GM19452 (cell line): ENCODE measurements at regions not wholly inside any gene's neighbourhood (a gene's known extent, or its start where the extent isn't known, plus 50 kb on each side); places are given as distances from the start of the nearest gene placed in this dataset.
A peak's percentile ranks its signal among the peaks of the same experiment; 100 is the strongest.

ENCODE experiments used
- ATAC-seq: cut with Tn5 transposase; IDR thresholded peaks from one replicate; pipeline ENCODE4 v1.9.1; 2021; ENCODE audit not compliant: unreplicated experiment

DNA sequence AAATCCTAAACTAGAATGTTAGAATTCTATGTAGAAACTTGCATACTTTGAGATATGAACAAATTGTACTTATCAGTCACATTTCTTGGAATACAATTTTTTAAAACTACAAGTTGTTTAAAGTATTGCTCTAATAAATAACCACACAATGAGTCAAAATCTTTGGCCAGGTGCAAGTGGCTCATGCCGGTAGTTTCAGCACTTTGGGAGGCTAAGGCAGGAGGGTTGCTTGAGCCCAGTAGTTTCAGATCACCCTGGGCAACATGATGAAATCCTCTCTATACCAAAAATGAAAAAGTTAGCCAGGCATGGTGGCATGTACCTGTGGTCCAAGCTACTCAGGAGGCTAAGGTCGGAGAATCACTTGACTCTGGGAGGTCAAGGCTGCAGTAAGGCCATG, 257.8 kb downstream of the COX7C start:
- ATAC-seq, result no peak

DNA sequence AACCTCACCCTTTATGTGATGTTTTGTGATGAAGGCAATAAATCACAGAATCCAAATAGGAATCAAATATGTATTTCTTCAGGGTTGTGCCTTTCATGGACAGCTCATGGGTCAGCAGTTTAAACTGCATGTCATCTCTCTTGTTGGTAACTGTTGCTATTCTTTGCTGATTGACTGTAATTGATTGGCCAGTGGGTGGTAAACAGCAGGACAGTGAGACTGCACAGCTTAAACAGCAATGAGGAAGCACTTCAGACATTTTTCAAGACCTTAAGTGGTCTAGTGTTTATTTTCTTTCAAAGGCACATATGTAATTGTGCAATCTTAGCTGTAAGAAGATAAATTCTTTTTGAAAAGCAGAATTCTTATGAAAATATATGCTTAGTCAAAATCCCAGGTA, 260.5 kb downstream of the COX7C start:
- no peak for ATAC-seq

DNA sequence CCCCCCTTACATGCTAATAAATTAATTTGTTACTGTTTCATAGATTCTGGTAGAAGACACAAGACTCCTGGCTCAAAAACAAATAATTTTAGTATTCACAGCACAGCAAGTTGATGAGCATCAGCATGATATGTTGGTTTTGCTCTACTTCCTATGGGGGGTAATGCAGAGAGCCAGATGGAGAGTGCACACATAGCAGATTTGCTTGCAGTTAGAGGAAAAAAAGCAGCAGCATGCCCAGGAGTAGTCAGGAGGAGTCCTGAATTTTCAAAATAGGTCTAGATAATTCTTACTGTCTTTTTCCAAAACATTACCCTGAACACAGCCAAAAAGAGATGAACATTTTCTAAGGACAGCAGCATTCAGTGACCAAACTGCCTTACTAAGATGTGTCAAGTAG, 261.3 kb downstream of the COX7C start:
- no peak for ATAC-seq

DNA sequence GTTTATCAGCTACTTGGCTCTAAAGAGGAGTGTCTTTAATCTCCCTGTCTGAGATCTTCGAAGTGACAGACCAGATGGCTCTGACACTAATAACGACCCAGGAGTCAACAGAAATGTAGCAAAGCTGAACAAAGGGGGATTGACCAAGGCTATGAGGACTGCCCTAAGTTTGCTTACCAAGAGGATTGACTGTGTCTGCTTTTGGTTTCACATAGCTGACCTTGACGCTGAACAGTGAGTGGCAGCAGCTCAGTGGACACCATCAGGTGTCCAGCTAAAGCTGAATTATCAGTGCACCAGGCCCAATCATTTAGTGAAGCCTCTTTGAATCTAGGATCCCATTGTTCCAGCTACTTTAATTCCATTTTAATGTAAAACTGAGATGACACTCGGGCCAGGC, 262.6 kb downstream of the COX7C start:
- ATAC-seq, result no peak

DNA sequence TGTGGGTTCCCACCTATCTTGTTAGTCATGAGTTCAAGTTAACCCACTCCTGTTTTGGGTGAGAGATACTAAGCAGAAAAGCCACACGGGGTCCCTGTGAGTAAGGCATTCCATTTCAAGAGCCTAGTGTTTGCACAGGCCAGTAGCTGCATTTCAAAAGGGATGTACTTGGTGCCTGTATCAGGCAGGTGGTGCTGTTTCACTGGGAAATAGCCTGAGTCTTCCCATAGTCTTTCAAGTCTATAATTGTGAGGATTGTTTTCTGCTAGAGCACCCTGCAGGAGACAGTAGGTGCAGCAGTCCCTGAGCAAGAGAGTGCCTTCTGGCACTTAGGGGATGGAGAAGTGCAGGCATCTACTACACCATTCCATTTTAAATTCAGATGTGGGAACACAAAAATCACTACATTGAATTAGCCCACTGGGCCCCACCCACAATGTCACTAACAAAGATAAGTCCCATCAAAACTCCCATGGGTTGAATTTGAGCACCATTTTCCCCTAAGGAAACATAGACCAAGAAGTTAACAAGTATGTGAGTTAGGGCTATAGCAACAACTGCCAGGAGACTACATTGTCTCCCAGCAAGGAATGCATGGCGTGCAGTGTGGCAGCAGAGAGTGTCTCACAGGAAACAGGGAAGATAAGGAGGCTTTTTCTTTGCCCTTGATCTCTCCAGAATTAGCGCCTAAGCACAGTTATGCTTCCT, 263.2 kb downstream of the COX7C start:
- peak; percentile 95 for ATAC-seq

DNA sequence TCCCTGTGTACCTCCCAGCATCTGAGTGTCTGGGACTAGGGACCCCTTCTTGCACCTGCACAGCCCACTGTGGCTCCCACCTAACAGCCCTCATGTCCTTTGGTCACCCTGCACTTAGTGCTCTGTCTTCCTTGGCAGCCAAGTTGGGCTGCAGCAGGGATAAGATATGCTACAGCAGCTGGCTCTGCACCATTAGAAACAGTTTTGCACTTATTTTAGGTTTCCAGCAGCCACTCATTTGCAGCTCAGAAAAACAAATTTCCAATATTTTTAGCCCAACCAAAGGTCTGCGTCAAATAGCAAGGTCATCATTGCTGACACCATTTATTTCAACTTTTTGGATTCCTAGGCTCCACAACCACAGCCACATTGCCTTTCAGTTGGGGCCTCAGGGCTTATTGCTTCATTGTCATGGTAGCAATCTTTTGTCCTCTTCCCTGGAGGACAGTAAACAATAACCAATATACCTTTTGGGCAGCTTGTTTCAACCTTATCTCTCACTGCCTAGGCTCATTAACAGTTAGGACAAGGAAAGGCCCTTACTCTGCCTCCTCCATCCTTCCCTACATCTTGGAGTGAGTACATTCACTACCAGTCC, 263.9 kb downstream of the COX7C start:
- no peak for ATAC-seq

DNA sequence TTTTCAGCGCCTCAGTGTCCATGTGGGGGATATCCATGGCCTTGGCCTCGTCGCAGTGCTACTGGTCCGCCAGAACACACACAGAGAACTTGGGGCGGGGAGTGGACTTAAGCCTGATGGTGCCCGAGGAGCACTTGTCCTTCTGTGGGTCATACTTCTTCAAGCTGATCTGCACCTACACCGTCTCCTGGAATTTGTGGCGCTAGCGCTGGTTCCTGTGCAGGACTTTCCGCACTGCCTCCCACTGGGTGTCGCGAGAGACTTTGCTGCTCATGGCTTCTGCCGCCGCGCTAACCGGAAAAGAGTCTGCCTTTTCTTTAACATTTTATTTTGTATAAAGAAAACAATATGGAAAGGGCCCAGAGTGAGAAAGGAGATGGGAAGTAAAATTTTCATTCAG, 266.9 kb downstream of the COX7C start:
- ATAC-seq, result no peak

DNA sequence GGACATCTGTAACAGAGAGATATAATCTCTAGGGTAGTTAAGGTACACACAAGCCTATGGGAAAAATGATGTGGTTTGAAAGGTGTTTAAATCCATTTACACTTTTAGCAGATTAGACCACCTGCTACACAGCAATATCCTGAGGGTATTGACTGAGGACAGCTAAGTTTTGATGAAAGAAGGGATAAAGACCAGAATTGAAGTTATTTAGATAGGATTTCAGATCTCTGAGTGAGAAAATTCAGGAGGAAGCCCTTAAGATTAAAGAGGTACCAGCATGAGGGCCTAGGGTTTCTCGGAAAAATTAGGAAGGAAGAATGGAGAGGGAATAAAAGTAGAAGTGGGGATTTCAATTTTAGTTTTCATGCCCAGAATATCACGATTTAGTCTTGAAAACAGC, 267.3 kb downstream of the COX7C start:
- ATAC-seq, result no peak

DNA sequence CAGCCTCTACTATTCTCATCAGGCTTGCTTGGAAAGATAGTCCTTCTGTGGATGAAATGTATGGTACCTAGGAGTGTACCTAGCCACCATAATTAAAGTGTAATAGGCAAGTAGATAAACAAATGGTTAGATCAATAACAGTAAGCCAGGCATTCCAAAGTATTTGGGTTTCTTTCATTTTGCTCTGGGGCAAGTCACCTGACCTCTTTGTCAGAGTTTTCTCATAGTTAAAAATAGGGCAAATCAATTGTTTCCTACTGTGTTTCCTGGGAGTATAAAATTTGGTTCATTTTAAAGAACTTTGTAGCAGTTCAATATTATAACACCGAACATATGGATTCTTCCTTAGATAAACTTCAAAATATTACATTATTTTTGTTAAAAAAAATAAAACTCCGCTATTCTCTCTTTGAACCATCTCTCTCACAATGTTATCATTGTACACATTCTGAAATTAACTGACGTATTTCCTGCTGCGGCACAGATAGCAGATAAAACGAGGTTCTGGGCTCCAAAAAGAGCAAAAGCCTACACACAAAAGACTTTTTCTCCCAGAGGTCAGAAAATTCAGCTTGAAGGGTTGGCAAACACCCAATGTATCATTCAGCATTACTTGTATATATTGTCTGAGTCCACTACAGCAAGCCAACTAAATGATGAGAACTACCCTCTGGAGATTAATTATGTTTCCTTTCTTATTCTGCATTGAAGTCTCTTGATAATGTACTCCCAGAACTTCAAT, 267.9 kb downstream of the COX7C start:
- ATAC-seq, result no peak

DNA sequence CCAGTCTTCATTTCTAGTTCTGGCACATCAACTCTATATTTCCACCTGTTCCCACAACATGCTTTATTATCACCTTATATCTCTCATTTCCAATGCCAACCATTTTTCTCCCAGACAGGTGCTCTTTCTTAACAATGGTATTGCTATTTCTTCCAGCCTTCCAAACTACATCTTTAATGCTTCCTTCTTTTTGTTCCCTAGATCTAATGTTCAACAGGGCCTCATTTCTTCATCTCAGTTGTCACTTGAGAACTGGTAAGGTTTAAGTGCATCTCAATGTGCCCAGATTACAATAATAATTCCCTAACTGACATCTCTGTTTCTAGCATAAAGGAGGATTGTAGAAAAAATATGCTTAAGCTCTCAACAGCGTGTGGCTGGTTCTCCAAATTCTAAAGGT, 272.6 kb downstream of the COX7C start:
- no peak for ATAC-seq

DNA sequence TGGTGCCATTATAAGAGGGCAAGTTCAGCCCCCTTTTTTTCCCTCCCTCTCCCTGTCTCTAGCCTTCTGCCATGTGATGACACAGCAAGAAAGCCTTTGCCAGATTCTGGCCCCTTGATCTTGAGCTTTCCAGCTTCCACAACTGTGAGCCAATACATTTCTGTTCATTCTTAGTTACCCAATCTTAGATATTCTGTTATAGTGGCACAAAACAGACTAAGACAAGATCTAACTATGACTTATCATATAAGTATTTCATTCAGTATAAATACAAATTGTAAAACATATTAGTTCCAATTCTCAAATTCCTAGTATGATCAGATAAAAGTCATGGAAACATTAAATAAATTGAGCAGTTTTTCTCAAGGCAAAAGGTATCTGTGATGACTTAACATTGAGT, 276.3 kb downstream of the COX7C start:
- ATAC-seq, result no peak

DNA sequence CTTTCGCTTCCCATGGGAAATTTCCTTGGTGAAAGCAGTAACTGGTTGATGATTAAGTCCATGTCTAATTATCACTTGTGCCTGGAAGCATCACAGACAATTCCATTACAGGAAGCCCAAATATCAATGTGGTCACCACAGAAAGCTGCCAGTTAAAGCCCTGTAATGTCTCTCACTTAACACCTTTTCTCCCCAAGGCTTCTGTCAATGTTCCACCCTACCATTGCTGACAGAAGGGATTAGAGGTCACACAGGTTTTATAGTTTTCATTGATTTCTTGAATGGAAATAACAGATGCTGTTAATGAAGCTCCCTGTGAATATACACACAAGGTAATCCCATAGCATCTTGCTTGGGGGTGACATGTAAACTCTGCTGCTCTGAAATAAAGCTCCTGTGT, 279.2 kb downstream of the COX7C start:
- no peak for ATAC-seq

DNA sequence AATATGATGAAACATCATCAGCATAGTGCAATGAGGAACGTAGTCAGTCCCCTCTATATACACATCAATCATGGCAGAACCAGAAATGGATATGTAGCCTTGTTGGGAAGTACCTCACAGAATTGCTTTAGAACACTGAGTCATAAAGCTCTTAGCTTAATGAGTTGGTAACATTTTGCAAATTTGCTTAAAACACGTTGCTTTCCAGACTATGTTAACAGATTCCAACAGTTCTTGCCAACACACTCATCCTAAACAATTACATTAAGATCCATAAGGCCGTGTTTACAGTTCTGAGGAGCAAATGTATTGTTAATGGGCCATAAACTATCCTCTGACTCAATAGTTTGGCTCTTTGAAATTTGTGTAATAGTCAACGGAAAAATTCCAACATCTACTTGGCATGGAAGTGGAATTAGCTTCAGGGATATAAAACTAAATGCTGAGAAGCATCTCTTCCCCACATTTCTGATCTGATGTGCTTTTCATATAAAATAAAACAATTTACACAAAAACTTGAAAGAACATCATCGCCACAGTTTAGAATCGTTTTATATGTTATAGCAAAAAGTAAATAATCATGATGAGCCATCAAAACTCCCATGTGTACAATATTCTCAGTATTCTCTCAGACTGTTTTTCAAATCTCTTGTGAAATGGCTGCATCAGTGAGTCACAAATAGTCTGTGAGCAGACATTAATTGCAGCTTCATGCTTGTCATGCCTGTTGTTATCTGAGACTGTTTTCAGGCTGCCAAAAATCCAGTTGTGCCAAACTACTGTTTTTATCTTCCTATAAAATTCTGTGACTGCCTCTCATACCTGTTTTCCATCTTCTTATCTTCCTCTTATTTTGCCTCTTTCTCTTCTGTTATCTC, 291.9 kb downstream of the COX7C start:
- ATAC-seq, result no peak

DNA sequence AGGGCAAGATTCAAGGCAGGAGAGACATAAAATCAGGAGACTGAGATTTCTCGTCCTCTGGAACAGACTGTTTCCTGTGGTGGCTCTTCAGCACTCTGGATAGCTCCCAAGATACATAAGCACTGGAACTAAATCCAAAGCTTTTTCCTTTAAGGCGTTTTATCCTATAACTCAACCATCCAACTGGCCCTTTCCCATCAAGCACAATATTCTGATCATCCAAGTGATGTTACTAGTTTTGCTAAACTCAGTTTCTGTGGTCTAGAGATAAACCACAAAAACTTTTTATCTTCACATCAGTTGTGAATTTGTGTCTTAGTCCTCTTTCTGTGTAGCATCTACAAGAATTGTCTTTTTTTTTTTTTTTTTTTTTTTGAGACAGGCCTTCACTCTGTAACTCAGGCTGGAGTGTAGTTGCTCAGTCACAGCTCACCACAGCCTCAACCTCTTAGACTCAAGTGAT, 299.4 kb downstream of the COX7C start:
- ATAC-seq, result no peak

DNA sequence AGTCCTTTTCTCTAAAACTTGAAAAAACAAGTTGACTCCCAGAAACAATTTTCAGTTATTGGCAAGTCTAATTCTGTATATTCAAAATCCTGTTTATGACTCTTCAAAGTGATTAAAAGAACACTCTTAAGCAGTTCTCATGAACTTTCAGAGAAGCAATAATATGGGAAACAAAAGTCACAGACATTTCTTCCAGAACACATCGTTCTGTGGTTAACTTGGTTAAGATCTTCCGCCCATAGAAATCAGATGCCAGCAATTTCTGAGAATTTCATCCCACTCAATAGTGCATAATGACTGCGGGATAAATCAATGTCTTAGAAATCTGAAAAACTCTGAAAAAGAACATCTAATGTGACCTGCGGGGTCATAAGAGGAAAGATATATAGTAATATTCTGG, 300.5 kb downstream of the COX7C start:
- ATAC-seq, result no peak

DNA sequence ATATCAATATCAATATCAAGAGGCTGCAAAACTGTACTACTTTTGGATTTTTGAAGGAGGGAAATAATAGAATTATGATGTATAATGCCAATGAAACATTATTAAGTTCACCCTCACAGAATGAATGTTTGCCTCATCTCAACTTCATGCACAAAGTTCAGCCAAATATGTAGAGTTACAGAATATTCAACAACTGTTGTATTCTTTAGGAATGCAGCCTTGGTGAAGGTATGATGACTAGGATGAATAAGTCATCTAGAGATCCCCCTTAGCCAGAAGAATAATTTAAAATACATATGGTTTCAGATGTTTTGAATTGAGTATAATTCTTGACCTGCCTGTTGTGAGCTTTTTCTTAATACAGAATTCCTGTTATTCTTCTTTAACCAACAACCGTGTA, 308.3 kb downstream of the COX7C start:
- no peak for ATAC-seq

DNA sequence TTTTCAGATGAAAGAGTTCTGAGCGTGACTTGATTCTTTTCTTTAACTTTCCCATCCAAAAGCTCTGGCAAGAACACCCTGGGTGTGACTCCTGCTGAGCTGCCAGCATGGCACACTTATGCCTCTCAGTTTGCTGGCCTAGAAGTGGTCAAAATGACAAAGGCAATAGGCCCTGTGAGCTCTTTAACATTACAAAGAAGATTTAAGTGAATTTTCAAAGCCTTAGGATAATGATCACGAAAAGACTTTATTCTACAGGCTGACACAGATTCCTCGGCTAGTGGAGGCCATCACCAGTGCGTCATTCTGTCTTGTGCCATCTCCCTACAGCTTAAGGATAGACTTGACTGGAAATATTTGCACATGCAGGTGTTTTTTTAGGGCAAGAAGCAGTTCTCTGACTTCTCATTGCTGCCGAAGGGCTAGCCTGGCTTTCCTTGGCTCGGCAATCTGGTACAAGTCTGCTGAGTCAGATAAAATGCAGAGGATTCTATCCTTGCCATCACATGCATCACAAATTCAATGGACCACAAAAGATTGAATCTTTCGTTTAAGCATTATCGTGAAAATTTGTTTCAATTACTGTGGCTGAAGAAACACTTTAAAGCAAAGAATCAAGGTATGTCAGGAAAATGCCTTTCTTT, 311.5 kb downstream of the COX7C start:
- ATAC-seq, result no peak

DNA sequence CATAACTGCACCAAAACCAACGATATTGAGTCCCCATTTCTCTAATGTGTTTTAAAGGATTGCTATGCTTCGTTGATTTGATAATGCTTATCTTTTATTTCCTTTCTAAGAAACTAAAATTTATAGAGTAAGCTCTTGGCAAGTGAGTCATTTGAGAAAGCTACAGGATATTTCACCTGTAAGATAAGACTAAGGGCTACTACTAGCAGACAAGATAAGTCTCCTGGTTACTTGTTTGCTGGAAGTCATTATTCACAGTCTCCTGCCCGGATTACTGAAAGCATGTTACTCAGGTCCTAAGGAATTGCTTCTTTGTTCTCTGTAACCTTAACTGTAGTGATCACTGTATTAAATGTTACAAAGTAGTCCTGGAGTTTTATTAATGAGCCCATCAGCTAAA, 315.9 kb upstream of the RASA1 start:
- no peak for ATAC-seq

DNA sequence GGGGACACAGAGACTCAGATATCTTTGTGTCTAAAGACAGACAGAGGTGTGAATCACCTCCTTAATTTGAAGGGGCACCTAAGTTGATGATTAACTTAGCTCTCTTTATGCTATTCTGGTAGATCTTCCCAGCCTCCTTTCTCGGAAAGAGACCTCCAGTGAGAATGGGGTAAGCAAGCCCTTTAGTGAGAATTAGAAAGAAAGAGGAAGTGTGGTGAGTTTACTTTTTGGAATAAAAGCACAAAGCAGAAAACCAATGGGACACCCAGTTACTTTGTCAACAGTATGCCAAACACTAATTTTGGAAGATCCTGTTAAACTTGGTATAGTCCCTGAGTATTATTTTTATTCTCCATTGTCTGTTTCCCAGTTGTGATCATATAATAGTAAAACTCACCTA, 302.8 kb upstream of the RASA1 start:
- ATAC-seq, result no peak

DNA sequence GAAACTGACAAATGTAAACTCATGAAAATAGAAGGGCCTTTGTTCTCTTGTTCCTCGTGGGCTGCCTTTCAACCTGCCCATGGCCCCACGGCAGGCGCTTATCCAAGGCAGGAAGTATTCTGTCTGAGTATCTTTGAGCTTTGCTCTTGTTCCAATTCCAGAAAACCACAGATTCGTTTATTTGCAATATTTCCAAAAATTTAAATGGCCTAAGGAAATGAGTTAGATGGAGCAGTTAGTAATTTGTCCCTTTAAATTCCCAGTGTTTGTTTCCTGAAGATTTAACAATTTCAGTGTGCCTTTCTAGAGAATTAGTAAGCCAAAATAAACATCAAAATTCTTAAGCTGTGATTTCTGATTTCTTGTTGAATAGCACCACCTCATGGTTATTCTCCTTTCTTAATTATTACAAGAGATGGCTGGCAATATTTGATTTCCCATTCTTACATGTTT, 299.4 kb upstream of the RASA1 start:
- ATAC-seq, result no peak

DNA sequence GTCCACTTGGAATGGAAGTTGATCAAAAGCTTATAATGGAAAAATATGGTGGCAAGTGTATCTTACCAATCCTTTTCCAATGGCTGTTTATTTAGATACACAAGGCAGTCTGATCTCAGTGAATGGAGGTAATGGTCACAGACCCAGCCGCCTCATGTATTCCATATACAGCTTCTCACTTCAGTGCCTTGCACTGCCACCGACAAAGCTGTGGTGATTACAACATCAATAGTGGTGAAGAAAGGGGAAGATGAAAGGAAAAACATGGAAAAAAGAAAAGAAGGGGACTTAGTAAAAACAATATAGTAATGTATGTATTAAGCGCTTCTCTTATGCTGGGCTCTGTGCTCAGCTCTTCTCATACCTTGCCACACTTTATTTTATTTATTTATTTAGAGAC, 297.3 kb upstream of the RASA1 start:
- no peak for ATAC-seq
